GM13976 (cell line): ENCODE measurements at regions not wholly inside any gene's neighbourhood (a gene's known extent, or its start where the extent isn't known, plus 50 kb on each side); places are given as distances from the start of the nearest gene placed in this dataset.
"Not testable (repeated sequence)": the region's sequence is repeated elsewhere in the genome, so short reads cannot be mapped to it uniquely, and the experiment has no call there.

Experiments
- DNase-seq: peaks from one replicate; pipeline ENCODE4 v3.0.0; 2012; ENCODE audit warnings: low spot score
- in situ Hi-C: fragments of 300-500 bp; cut with MboI; formaldehyde crosslinking; loops from one replicate; pipeline ENCODE4 v1.12.0; 2022; ENCODE audit warnings: low sequenced_read_pairs, mixed read lengths, inconsistent platforms; ENCODE audit not compliant: unreplicated experiment
- TF ChIP-seq, protein P1 (sequence below): IDR thresholded peaks from 2 replicates; pipeline ENCODE4 v1.5.1; 2012; ENCODE audit warnings: borderline replicate concordance, mild to moderate bottlenecking; ENCODE audit not compliant: insufficient read depth; ENCODE audit errors: extremely low read depth, missing control alignments, control extremely low read depth

DNA sequence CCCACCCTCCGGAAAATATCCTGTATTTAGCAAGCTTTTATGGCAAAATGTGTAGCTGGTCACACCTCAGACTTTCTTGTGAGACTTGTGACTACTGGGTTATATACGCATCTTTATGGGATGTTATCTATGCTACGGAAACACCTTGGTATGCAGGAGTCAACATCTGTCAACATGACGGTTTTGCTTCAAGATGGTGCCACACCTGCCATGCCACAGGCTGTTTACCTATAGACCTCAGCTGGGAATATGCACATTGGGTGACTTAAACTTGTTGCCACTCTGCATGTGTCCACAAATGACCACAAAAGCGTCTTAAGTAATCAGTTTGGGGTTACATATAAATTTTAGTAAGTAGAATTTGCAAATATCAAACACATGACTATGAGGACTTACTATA, 192.3 kb upstream of the ATP6AP2 start:
- TF ChIP-seq, protein P1, sequence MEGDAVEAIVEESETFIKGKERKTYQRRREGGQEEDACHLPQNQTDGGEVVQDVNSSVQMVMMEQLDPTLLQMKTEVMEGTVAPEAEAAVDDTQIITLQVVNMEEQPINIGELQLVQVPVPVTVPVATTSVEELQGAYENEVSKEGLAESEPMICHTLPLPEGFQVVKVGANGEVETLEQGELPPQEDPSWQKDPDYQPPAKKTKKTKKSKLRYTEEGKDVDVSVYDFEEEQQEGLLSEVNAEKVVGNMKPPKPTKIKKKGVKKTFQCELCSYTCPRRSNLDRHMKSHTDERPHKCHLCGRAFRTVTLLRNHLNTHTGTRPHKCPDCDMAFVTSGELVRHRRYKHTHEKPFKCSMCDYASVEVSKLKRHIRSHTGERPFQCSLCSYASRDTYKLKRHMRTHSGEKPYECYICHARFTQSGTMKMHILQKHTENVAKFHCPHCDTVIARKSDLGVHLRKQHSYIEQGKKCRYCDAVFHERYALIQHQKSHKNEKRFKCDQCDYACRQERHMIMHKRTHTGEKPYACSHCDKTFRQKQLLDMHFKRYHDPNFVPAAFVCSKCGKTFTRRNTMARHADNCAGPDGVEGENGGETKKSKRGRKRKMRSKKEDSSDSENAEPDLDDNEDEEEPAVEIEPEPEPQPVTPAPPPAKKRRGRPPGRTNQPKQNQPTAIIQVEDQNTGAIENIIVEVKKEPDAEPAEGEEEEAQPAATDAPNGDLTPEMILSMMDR, result no peak
- in situ Hi-C loops, result no loop called here
- no peak for DNase-seq

DNA sequence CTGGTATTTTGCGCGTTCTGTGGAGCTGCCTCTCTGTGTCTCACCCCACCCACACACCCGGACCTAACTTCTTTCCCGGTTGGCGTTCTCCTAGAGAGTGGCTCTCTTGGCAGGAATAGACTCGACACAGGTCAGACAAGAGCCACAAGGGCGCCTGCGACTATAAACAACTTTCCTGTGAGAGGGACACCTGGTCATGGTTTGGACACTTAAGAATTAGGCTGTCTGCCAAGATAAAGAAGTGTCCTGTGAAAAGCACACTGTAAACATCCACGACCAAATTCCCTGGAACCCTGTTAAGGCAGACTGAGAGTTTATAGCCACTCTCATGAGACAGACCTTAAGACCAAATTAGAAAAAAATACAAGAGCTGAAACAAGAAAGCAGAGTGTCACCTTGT, 192.9 kb upstream of the ATP6AP2 start:
- DNase-seq, in situ Hi-C loops: not testable (repeated sequence)

DNA sequence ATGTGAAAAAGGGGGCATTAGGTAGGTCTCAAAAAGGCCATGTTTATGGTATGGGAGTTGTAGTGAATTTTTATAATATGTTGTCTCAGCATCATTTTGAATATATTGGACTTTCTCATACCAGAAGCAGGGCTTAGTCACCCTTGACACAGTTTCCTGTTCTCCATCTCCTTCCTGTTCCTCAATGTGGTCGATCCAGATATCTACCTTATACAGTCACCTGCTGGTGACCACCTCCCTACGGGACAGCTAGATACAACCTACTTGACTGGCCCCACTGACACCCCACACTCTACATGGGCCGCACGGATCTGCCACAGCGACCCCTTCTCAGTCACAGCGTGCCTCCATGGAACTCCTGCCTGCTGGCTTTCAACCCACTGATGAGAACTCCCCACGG, 193.5 kb upstream of the ATP6AP2 start:
- DNase-seq, in situ Hi-C loops: not testable (repeated sequence)

DNA sequence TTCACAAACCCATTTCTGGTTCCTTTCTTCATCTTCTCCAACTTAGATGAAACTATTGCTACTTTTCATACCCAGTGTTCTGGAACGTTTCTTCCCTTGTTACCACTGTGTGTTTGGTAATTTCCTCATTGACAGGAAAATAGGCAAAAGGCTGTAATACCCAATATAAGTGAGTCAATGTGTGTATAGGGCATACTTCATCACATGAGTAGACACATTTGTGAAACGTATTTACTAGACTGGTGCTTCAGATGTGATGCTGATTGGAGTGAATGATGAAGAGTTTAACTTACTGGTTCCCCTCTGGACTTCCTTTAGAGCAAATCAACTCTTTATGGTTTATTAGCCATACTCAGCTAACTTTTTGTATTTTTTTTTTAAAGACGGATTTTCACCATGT, 195.1 kb upstream of the ATP6AP2 start:
- in situ Hi-C loops, result no loop called here
- TF ChIP-seq, protein P1, result no peak

DNA sequence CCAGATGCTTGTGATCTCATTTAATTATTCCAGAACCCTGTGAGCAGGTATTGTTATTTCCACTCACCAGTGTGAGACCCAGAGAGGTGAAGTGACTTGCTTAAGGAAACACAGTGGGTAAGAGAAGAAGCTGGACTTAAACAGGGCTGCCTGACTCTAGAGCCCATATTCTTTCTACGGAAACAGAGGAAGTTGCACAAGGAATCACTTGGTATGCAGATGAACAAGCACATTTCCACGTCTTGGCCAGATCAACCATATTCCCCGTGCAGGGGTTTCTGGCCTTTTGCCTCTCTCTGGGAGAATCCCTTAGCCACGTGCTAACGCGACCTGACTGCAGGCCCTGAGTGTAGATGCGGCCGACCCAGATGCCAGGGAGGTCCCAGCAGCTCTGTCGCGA, 195.5 kb upstream of the ATP6AP2 start:
- no peak for DNase-seq
- TF ChIP-seq, protein P1, result no peak
- in situ Hi-C loops, result no loop called here

More for the DNA sequence above, 195.1 kb upstream of the ATP6AP2 start:
- DNase-seq, result no peak

DNA sequence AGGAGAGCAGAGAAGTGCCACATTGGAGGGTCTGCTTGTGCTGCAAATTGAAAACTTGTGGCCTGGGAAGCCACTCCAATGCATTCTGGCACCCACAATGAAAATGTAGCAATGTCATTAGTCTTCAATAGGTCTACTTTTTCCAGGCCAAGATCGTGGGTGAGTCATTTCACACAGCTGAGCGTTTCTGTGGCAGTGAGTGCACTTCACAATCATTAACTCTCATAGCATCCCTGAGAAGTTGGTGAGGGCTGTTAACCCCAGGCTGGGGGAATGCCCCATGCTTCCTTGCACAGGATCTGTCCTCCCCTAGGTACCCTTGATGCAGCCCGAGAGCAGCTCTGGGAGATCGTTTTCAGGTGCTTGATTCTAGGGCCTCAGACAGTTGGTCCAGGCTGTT, 196.8 kb upstream of the ATP6AP2 start:
- DNase-seq, result no peak
- in situ Hi-C loops, result no loop called here
- TF ChIP-seq, protein P1, result no peak

DNA sequence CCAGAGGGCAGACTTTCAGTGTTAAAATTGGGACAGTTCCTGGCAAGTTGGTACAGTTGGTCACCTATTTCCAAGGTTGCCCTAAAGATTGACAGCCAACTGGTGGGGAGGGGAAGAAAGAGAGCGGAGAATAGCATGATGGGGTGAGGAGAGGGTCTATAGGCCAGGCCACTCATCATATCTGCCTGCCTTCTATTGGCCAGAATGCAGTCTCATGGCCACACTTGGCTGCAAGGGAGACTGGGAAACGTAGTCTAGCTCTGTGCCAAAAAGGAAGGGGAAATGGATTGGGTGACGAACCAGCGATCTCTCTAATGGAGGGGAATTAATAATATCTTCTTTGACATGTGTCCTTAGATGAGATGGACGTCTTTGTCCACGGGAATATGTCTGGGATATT, 197.4 kb upstream of the ATP6AP2 start:
- in situ Hi-C loops, result no loop called here
- DNase-seq, result no peak
- TF ChIP-seq, protein P1, result no peak
